GM21367 (cell line): ENCODE measurements at regions not wholly inside any gene's neighbourhood (a gene's known extent, or its start where the extent isn't known, plus 50 kb on each side); places are given as distances from the start of the nearest gene placed in this dataset.
"Not testable (repeated sequence)": the region's sequence is repeated elsewhere in the genome, so short reads cannot be mapped to it uniquely, and the experiment has no call there.

ENCODE experiments used
- ATAC-seq: cut with Tn5 transposase; IDR thresholded peaks from one replicate; pipeline ENCODE4 v1.9.1; 2021; ENCODE audit not compliant: unreplicated experiment

DNA sequence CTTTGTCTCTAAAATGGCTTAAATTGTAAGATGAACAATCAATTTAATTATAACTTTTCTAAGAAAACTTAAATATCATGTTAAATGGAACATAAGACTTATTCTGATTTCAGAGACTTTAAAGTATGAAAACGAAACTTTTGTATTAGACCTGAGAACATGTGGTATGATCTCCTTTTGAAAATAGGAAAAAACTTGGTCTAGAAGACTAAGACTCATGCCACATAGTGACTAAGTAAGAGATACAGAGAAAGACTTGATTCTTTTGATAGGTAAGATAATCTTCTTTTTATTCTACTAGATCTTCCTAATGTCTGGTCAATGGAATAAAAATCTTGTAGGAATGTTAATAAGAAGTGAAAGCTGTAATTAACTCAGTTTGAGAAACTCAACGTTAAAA is 326.3 kb upstream of the GRIA3 start:
- ATAC-seq, result no peak

DNA sequence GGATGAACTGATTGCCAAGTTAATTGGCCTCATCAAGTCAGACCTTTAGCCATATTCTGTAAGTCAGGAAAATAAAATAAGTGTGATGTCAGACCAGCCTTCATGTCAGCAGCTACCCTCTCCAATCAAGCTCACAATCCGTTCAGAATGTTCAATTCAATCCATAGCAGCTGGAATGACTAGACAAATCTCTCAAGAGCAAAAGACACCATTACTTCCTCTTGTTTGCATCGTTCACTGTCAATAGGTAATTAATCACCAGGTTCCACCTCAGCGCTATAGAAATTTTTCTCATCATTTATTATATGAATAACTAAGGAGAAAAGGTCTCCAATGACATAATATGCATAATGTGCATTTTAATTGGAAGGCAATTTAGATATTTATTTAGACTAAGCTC is 321.0 kb upstream of the GRIA3 start:
- ATAC-seq, result no peak

DNA sequence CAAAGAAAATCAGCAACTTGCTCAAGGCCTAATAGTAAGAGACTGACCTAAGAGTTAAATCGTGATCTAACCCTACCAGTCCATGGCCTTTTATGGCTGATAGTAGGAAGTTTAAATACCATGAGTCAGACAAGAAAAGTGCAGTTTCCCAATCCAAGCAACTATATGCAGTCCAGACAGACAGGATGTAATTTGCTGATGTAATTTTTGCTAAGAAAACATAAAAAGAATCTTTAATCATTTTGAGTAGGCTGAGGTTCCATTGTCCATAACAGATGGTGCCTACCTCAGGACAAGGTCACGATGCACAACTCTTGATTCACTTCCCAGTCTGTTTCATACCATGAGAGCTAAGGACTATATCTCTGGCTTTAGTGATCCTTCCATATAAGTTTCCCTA is 317.5 kb upstream of the GRIA3 start:
- no peak for ATAC-seq

DNA sequence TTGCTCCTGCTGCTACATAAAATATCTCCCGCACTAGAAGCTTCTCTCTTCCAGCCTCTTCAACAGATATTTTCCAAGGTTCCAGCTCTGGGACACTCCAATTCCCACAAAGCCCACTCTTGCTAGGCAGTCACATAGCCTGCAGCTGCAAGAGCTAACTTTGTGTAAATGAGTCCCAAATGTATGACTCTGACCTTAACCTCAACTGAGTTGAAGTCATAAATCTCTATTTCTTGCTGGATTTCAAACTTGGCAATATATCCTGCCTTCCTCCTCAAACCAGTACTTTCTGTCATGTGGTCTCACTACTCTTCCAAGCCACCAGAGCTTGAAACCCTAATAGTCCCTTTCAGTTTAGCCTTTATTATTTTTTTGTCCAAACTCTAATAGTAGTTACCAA is 315.4 kb upstream of the GRIA3 start:
- no peak for ATAC-seq

DNA sequence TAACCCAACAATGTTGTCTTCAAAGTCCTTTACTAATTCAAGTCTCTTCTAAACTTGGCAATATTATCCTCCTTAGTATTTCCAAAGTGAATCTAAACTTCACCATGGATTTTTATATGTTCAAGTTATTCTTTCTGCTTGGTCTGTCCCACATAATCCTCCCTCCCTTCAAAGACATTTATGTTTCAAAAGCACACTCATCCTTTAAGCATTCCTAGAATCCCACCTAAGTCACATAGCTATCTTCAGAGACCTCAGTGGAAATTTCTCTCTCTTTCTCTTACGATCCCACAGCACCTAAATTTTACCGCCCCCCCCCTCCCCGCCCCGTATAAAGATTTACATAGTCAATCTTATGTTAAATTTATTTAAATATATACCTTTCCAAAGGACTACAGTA is 314.9 kb upstream of the GRIA3 start:
- no peak for ATAC-seq

DNA sequence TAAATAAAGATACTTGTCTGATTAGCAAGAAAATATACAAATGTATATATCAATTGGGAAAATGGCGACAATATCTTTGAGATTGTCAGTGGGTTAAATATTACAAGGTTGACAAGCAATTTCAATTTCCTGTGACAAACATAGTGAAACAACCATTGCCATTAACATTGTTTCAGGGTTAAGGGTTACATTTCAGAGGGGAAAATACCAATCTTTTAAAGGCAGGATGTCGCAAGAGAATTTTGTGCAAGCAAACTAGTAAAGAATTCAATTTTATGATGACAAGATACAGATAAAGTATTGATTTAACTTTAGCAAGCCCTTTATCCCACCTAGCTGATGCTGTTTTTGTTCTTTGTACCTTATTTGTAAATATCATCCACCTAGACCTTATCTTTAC is 305.8 kb upstream of the GRIA3 start:
- no peak for ATAC-seq

DNA sequence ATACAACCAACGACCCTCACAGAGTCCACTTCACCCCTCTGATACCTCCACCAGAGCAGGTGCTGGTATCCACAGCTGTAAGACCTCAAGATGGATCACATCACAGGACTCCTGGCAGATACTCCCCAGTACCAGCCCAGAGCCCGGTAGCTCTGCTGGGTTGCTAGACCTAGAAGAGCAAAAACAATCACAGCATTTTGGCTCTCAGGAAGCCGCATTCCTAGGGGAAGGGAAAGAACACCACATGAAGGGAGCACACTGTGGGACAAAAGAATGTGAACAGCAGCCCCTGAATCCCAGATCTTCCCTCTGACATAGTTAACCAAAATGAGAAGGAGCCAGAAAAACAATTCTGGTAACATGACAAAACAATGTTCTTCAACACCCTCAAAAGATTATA is 303.1 kb upstream of the GRIA3 start:
- ATAC-seq, result no peak

DNA sequence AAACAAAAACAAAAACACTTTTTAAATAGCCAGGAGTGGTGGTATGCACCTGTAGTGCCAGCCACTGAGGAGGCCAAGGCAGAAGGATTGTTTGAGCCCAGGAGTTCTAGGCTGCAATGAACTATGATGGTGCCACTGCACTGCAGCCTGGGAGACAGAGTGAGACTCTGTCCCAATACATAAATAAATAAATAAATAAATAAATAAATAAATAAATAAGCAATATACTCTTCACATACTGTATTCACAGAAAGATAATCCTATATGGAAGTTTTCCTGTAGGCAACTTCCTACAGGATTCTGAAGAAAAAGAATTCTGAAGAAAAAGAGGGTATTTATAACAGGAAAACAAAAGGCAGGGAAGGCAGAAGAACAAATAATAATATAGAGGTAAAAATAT is 293.3 kb upstream of the GRIA3 start:
- ATAC-seq, result no peak

DNA sequence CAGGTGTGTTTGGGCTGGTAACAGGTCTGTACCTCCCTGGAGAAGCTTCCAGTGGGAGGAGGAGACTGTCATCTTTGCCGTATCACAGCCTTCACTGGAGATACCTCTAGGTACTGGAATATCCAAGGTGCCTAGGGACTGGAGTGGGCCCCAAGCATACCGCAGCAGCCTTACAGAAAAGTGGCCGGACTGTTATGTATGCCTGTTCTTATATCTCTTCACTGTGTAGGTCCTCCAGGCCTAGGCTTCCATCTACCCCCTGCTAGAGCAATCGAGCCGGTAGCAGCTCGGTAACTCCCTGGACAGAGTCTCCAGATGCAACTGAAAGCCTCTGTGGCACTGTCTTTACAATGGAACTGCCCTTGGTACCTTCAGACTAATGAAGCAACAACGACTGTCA is 277.4 kb upstream of the GRIA3 start:
- ATAC-seq, result no peak

DNA sequence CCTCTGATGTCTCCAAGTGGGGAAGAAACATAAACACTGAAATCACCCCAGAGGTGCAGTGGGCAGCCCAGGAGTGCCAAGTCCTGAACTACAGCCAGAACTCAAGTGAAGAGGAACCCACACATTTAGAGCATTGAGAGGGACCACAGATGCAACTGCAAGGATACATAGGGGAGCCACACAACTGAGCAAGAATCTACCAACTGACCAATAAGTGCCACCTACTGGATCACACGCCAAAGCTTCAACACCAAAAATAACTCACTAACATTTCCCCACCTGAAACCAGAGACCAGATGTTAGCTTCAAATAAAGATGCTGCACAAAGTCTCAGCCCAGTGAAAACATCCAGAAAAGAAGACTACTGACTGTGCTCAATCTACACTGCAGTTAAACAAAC is 276.7 kb upstream of the GRIA3 start:
- ATAC-seq, result no peak

DNA sequence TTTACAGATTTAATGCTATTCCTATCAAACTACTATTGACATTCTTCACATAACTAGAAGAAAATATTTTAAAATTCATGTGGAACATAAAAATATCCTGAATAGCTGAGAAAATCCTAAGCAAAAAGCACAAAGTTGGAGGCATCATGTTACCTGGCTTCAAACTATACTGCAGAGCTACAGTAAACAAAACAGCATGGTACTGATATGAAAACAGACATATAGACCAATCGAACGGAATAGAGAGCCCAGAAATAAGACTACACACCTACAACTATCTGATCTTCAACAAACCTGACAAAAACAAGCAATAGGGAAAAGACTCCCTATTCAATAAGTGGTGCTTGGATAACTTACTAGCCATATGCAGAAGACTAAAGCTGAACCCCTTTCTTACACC is 273.4 kb upstream of the GRIA3 start:
- ATAC-seq, result no peak

DNA sequence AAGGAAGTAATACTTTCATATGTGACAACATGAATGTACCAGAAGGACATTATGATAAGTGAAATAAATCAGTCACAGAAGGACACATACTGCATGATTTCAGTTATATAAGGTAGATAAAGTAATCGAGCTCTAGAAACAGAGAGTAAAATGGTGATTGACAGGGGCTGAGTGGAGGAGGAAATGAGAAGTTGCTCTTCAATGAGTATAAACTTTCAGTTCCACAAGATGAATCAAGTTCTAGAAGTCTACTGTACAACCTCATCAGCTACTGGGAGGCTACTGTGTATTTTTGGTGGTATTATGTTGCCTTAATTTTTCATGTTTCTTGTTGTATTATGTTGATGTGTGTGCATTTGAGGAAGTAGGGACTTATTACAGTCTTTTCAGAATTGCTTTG is 270.9 kb upstream of the GRIA3 start:
- ATAC-seq, result no peak

DNA sequence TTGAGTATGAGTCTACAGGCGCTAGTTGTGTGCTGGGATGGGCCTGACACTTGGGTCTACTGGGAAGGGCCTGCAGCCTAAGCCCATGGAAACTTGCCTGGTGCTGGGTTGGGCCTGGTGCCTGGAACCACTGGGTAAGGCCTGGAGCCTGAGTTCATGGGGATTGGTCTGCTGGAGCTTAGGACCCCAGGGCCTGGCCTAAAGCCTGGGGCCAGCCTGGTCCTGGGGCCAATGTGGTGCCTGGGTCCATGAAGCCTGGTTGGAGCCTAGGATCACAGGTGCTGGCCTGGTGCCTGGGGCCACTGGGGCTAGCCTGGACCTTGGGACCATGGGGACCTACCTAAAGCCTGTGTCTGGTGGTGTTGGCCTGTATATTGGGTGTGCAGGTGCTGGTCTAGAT is 270.3 kb upstream of the GRIA3 start:
- ATAC-seq, result no peak

DNA sequence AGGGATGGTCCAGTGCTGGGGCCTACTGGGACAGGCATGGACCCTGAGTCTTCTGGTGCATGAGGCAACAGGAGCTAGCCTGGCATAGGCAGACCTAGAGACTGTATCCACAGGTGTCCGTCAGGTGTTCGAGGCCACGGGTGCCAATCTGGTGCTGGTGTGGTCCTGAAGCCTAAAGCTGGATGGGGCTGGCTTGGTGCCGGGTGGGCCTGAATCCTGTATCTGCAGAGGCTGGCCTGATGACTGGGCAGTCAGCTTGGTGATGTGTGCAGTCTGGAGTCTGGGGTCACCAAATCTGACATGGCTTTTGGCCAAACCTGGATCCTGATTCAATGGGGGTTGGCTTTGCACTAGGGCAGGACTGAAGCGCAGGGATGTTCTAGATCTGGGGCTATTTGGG is 269.8 kb upstream of the GRIA3 start:
- no peak for ATAC-seq

DNA sequence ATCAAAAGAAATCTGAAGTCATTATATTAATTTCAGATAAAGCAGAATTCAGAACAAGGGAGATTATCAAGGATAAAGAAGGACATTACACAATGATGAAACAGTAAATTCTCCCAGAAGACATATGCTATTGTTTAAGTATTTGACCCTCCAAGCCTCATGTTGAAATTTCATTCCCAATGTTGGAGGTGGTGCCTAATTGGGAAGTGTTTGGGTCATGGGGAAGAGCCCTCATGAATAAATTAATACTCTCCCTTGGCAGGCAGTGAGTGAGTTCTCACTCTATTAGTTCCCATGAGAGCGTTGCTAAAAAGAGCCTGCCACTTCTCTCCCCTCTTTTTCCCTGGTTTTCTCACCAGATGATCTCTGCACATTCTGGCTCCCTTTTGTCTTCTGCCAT is 249.9 kb upstream of the GRIA3 start:
- no peak for ATAC-seq

DNA sequence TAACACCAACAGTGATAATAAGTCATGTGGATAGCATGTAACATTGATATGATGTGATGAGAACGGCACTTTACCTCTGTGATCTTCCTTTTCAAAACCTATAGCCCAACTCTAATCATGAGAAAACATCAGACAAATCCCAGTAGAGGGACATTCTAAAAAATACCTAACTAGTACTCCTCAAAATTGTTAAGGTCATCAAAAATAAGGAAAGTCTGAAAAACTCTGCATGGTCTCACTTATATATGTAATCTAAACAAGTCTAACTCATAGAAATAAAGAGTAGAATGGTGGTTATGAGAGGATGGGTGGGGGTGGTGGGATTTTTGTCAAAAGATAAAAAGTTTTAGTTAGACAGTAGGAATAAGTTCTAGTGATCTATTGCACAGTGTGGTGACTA is 243.9 kb upstream of the GRIA3 start:
- no peak for ATAC-seq

DNA sequence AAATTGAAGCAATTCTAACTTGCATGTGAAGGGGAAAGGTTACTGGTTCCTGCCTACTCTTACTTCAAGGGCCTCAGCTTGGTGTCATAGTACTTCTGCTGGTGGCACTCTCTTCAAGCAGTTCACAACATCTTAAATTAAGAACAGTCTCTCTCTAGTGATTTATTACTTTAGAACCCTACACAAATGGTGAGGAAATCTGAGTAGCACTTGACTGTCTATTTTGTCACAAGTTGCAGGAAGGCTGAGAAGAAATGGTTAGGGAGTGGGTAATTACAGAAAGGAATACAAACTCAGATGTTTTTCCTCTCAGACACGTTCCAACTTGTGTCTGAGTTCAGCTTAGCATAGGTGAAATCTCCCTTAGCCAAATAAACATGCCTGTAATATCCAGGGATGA is 242.3 kb upstream of the GRIA3 start:
- ATAC-seq, result no peak

DNA sequence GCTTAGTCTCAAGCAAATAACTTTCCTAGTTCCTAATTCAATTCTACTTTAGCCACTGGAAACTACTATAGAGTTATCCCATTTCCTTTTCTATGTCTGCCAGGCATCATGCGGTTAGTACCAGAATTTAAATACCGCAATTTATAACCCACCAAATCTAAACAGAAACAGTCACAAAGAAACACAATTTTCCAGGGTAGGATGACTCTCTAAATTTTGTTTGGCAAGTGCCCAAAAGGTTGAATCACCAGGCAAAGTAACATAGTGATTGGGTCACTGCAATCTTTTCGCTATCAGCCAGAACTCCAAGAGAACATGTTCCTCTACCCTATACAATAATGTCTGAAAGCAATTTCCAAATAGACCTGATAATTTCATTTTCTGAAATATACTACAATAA is 240.2 kb upstream of the GRIA3 start:
- no peak for ATAC-seq

DNA sequence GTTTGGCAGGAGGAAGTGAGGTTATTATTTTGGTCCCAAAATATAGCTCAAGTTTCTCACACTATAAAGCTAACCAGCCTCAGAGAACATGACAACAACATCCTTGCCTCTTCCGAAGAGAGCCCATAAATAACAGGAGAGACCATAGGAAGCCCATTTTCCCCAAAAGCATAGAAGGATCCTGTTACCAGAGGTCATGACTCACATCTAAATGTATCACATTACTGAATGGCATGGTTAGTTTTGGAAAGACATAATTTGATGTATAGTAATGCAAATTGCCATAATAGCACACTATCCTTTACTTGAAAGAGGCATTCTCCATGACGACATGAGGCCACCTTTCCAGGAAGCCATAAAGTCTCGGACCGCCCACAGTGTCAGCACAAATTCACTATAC is 238.8 kb upstream of the GRIA3 start:
- ATAC-seq, result no peak

DNA sequence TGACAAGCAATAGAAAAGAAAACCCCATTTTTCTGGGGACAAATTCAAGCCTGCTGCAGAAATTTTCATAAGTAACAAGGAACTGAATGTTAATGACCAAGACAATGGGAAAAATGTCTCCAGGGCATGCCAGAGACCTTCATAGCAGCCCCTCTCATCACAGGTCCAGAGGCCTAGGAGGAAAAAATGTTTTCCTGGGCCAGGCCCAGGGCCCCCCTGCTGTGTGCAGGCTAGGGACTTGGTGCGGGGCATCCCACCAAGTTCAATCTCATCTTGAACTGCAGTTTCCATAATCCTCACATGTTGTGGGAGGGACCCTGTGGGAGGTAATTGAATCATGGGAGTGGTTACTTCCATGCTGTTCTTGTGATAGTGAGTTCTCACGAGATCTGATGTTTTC is 211.5 kb upstream of the GRIA3 start:
- no peak for ATAC-seq

DNA sequence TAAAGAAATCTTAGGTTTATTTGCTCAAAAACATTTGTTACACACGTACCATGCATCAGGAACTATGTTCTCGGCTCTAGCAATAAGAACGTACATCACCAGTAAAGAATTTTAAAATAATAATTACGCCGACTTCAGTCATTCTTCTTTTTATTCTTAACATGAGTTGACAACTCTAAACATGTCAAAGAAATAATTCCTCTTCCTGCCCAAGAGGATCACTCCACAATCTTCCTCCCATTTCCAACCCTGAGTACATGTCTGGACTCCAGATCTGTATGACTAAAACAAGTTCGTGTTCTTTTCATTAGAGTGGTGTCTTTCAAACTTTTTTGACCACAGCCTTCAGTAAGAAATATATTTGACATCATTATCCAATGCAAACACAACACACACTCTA is 201.6 kb upstream of the GRIA3 start:
- ATAC-seq, result no peak

DNA sequence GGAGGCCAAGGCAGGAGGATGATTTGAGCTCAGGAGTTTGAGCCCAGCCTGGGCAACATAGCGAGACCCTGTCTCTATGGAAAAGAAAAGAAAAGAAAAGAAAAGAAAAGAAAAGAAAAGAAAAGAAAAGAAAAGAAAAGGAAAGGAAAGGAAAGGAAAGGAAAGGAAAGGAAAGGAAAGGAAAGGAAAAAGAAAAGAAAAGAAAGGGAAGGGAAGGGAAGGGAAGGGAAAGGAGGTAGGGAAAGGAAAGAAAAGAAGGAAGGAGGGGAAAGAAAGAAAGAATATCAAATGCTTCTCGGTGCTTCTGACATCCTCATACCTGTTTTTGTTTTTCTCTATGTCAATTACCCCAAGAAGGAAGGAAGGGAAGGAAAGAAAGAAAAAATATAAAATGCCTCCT is 181.2 kb upstream of the GRIA3 start:
- not testable (repeated sequence) for ATAC-seq

DNA sequence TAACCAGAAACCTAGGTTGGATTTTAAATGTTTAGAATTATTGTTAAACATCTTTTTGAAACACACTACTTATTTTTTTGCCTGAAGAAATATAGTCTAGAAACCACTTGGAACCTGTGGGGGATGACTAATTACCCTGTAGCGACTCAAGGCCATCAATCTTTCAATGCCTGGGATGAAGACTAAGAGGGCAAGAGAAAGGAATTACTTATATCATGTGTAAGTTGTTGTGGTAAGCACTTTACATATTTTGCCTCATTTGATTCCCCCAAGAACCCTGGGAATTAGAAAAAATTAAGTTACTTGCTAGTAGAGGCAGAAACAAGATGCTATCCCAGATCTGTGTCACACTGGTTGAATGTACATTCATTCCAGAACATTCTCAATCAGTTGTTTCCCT is 170.9 kb upstream of the GRIA3 start:
- no peak for ATAC-seq

DNA sequence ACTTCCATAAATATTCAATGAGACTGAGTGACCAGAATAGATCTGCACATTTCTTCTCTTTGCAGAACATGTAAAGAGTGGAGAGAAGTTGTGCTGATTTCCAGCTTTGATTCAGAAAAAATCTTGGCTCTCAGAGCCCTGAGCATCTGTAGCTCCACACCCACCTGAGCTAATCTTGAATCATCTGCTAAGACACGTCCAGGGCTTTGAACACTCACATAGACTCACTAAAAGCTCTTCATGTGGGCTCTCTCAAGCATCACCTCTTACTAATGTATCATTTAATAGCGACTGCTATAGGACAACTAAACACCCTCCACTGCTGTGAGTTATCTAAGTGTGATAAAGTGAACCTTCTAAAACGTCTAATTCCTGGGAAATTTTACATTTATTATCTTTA is 147.7 kb upstream of the GRIA3 start:
- no peak for ATAC-seq
